B cell (primary cell): ENCODE measurements at regions not wholly inside any gene's neighbourhood (a gene's known extent, or its start where the extent isn't known, plus 50 kb on each side); places are given as distances from the start of the nearest gene placed in this dataset.

Source experiments
- ATAC-seq: fragments of 200-7000 bp; cut with Tn5 transposase; one replicate; pipeline ENCODE4 v1.10.0; 2021; ENCODE audit warnings: low read depth, mild to moderate bottlenecking, moderate number of reproducible peaks, moderate library complexity
- CTCF ChIA-PET: fragments of 350-600 bp; sonication (Branson Sonifier 250); formaldehyde crosslinking; loops from one replicate; lab custom pipeline; 2021; ENCODE audit warnings: antibody characterized with exemption, inconsistent platforms; lab: Charles Lee
- POLR2A ChIA-PET: fragments of 350-600 bp; sonication (Branson Sonifier 250); formaldehyde crosslinking; loops from one replicate; lab custom pipeline; 2021; ENCODE audit warnings: antibody characterized with exemption; lab: Charles Lee
- DNase-seq: peaks from one replicate; pipeline ENCODE4 v3.0.0; 2013
- H2AFZ ChIP-seq: 2 replicates; pipeline ENCODE4 v1.6.1; 2012; ENCODE audit warnings: mild to moderate bottlenecking, low read depth, low read length; ENCODE audit not compliant: insufficient read depth, poor library complexity, severe bottlenecking
- H3K27ac ChIP-seq, 2 donors: 1 replicate in 1 of 2; 2 replicates in 1 of 2; pipeline ENCODE4 v1.5.1; 2012 to 2013; ENCODE audit warnings: low read length in 2 of 2, mild to moderate bottlenecking in 2 of 2, moderate library complexity in 1 of 2
- H3K27me3 ChIP-seq, 4 experiments: fragments of 200-600 bp in 1 of 4; sonication (generic) in 1 of 4; replicated peaks in 1 of 4; 1 replicate in 2 of 4; 2 replicates in 2 of 4; pipeline versions ENCODE4 v1.6.1 to v1.7.0; 2013 to 2016; ENCODE audit warnings: low read length in 3 of 4, mild to moderate bottlenecking in 2 of 4, mixed read lengths in 1 of 4, moderate library complexity in 1 of 4; ENCODE audit not compliant: insufficient read depth in 4 of 4, control insufficient read depth in 3 of 4; ENCODE audit errors: control extremely low read depth in 1 of 4
- H3K36me3 ChIP-seq, 2 experiments: replicated peaks in 1 of 2; 1 replicate in 1 of 2; 2 replicates in 1 of 2; pipeline versions ENCODE4 v1.6.1 to v1.7.1; 2013; ENCODE audit warnings: low read length in 1 of 2; ENCODE audit not compliant: insufficient read depth in 2 of 2, control insufficient read depth in 1 of 2; ENCODE audit errors: control extremely low read depth in 1 of 2, extremely low read depth in 1 of 2
- H3K4me1 ChIP-seq, 2 donors: fragments of 200-600 bp in 1 of 2; sonication (generic) in 1 of 2; 1 replicate in 1 of 2; 2 replicates in 1 of 2; pipeline versions ENCODE4 v1.5.1 to v1.6.1; 2013 to 2017; ENCODE audit warnings: low read length in 2 of 2; ENCODE audit not compliant: control insufficient read depth in 2 of 2, insufficient read depth in 2 of 2
- H3K4me2 ChIP-seq: replicated peaks from 2 replicates; pipeline ENCODE3; 2012; ENCODE audit warnings: mild to moderate bottlenecking, low read depth, low read length; ENCODE audit not compliant: poor library complexity, severe bottlenecking
- H3K4me3 ChIP-seq, 5 experiments: fragments of 200-600 bp in 1 of 5; sonication (generic) in 1 of 5; 1 replicate in 3 of 5; 2 replicates in 2 of 5; pipeline versions ENCODE4 v1.5.1 to v1.7.0; 2011 to 2016; ENCODE audit warnings: low read length in 4 of 5, mild to moderate bottlenecking in 4 of 5, low read depth in 2 of 5, control low read depth in 1 of 5, moderate library complexity in 1 of 5; ENCODE audit not compliant: insufficient read depth in 1 of 5; ENCODE audit errors: control extremely low read depth in 1 of 5, extremely low read depth in 1 of 5
- H3K79me2 ChIP-seq: fragments of 200-600 bp; sonication (generic); one replicate; pipeline ENCODE4 v1.6.0; 2016; ENCODE audit warnings: low read length; ENCODE audit not compliant: control insufficient read depth, insufficient read depth
- H3K9ac ChIP-seq: fragments of 200-600 bp; sonication (generic); 2 replicates; pipeline ENCODE4 v1.6.1; 2017; ENCODE audit warnings: mild to moderate bottlenecking, low read length, moderate library complexity
- H3K9me3 ChIP-seq, 3 donors: one replicate each; pipeline versions ENCODE4 v1.6.1 to v1.7.1; 2013; ENCODE audit warnings: low read length in 2 of 3; ENCODE audit not compliant: control insufficient read depth in 2 of 3, insufficient read depth in 1 of 3; ENCODE audit errors: control extremely low read depth in 1 of 3
- H4K20me1 ChIP-seq: 2 replicates; pipeline ENCODE4 v1.6.0; 2012; ENCODE audit warnings: mild to moderate bottlenecking, low read length; ENCODE audit not compliant: insufficient read depth, control insufficient read depth, poor library complexity, severe bottlenecking
- H3K27ac Mint-ChIP-seq: one replicate; pipeline ENCODE4 v1.8.0; 2021; ENCODE audit warnings: mixed read lengths
- H3K27me3 Mint-ChIP-seq: one replicate; pipeline ENCODE4 v1.8.0; 2021; ENCODE audit warnings: mixed read lengths
- H3K4me1 Mint-ChIP-seq: one replicate; pipeline ENCODE4 v1.8.0; 2021; ENCODE audit warnings: mixed read lengths
- H3K4me3 Mint-ChIP-seq: one replicate; pipeline ENCODE4 v1.8.0; 2021; ENCODE audit warnings: mixed read lengths
- H3K9me3 Mint-ChIP-seq: one replicate; pipeline ENCODE4 v1.8.0; 2022; ENCODE audit warnings: mixed read lengths; ENCODE audit not compliant: insufficient read depth
- EZH2 ChIP-seq: IDR thresholded peaks from 2 replicates; pipeline ENCODE4 v1.6.1; 2012; ENCODE audit warnings: borderline replicate concordance, low read depth, mild to moderate bottlenecking, moderate library complexity, low read length; ENCODE audit not compliant: insufficient read depth, poor library complexity, severe bottlenecking
- WGBS: methylation state at CpG from one replicate; pipeline ENCODE4 v1.1.5; 2013; ENCODE audit warnings: missing lambda C conversion rate; ENCODE audit not compliant: insufficient coverage; 5-methylcytosine and 5-hydroxymethylcytosine counted together
- intact Hi-C: fragments of 100-400 bp; cut with micrococcal nuclease; formaldehyde crosslinking; loops from one replicate; pipeline ENCODE4 v1.10.0; 2022
- TF ChIP-seq, protein P1 (sequence below): fragments of 200-600 bp; IDR thresholded peaks from one replicate; pipeline ENCODE4 v1.8.0; 2022; ENCODE audit warnings: antibody characterized with exemption, mild to moderate bottlenecking

DNA sequence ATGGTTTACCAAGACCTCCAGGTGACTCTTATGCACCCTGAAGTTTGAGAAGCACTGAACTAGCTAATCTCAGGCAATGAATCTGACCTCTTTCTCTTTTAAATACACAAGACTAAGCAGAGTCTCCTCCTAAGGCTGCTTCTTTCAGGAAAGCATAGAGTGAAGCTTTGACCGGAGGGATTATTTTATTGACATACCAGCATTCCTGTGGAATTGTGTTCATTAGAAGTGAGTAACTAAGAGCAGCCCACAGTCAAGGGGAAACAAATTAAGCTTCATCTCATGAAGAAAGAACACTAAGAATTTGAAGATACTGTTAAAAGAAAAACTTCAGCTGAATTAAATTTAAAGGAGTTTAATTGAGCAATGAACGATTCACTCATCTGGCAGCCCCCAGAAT lies 963.5 kb downstream of the NTRK3 start:
- TF ChIP-seq EZH2 = no peak
- TF ChIP-seq, protein P1, sequence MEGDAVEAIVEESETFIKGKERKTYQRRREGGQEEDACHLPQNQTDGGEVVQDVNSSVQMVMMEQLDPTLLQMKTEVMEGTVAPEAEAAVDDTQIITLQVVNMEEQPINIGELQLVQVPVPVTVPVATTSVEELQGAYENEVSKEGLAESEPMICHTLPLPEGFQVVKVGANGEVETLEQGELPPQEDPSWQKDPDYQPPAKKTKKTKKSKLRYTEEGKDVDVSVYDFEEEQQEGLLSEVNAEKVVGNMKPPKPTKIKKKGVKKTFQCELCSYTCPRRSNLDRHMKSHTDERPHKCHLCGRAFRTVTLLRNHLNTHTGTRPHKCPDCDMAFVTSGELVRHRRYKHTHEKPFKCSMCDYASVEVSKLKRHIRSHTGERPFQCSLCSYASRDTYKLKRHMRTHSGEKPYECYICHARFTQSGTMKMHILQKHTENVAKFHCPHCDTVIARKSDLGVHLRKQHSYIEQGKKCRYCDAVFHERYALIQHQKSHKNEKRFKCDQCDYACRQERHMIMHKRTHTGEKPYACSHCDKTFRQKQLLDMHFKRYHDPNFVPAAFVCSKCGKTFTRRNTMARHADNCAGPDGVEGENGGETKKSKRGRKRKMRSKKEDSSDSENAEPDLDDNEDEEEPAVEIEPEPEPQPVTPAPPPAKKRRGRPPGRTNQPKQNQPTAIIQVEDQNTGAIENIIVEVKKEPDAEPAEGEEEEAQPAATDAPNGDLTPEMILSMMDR = no peak

DNA sequence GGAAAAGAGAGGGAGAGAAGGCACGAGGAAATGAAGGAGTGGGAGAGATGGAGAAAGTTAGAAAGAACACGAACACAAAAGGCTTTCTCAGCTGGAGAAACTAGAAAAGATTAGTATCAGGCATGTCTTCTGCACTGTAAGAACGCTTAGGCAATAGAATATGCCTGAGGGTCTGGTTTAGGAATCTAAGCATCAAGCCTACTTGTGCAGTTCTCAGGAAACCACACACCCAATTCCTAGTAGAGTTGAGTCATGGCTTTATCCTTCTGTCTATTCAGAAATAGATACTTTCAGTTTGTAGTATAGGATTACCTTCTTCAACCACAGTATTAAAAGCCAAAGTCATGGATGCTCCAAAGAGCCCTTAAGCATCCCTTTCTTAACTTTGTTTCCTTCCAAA lies 969.4 kb downstream of the NTRK3 start:
- ChIA-PET POLR2A (no interaction called here), CTCF (no interaction called here)
- Histone ChIP-seq H3K79me2 (no peaks in the 10 kb centered on the region), H3K4me2 (no peak overlapping the region), H4K20me1 (no peaks in the 10 kb centered on the region), H3K27me3 (no peaks in the 10 kb centered on the region), H3K9ac (no peak overlapping the region), H3K27ac (no peak overlapping the region), H3K36me3 (no peaks in the 10 kb centered on the region), H2AFZ (no peak overlapping the region), H3K9me3 (peaks cover 0 to 4% (median 0%) of the 10 kb centered on the region in 3 donors), H3K4me3 (no peak overlapping the region), H3K4me1 (no peaks in the 10 kb centered on the region)
- Mint-ChIP-seq H3K27ac (no peak overlapping the region), H3K4me3 (no peak overlapping the region), H3K27me3 (no peaks in the 10 kb centered on the region), H3K4me1 (no peaks in the 10 kb centered on the region), H3K9me3 (no peaks in the 10 kb centered on the region)
- TF ChIP-seq, protein P1 = no peak
- TF ChIP-seq EZH2 = no peak
- intact Hi-C loops = no loop called here
- DNase-seq (no peak), ATAC-seq (no peak)
- 71% methylated on average over 3 of the region's 3 CpGs for WGBS

More for the DNA sequence above, 963.5 kb downstream of the NTRK3 start:
- Histone ChIP-seq H3K4me3 (no peak overlapping the region), H3K4me1 (no peaks in the 10 kb centered on the region), H4K20me1 (no peaks in the 10 kb centered on the region), H3K36me3 (no peaks in the 10 kb centered on the region), H3K79me2 (no peaks in the 10 kb centered on the region), H3K27ac (no peak overlapping the region), H3K27me3 (no peaks in the 10 kb centered on the region), H3K9me3 (no peaks in the 10 kb centered on the region), H2AFZ (no peak overlapping the region), H3K4me2 (no peak overlapping the region), H3K9ac (no peak overlapping the region)
- no peak overlapping the region for H3K27ac Mint-ChIP-seq
- H3K27me3 Mint-ChIP-seq = no peaks in the 10 kb centered on the region
- intact Hi-C loops = no loop called here
- no peaks in the 10 kb centered on the region for H3K9me3 Mint-ChIP-seq
- DNase-seq = no peak
- CTCF ChIA-PET = no interaction called here
- ATAC-seq = no peak
- no CpG with 5 or more reads among the region's 2 CpGs for WGBS
- POLR2A ChIA-PET = no interaction called here
- H3K4me1 Mint-ChIP-seq = no peaks in the 10 kb centered on the region
- no peak overlapping the region for H3K4me3 Mint-ChIP-seq
